ENCODE measurements at regions not wholly inside any gene's neighbourhood (a gene's known extent, or its start where the extent isn't known, plus 50 kb on each side); places are given as distances from the start of the nearest gene placed in this dataset.

DNA sequence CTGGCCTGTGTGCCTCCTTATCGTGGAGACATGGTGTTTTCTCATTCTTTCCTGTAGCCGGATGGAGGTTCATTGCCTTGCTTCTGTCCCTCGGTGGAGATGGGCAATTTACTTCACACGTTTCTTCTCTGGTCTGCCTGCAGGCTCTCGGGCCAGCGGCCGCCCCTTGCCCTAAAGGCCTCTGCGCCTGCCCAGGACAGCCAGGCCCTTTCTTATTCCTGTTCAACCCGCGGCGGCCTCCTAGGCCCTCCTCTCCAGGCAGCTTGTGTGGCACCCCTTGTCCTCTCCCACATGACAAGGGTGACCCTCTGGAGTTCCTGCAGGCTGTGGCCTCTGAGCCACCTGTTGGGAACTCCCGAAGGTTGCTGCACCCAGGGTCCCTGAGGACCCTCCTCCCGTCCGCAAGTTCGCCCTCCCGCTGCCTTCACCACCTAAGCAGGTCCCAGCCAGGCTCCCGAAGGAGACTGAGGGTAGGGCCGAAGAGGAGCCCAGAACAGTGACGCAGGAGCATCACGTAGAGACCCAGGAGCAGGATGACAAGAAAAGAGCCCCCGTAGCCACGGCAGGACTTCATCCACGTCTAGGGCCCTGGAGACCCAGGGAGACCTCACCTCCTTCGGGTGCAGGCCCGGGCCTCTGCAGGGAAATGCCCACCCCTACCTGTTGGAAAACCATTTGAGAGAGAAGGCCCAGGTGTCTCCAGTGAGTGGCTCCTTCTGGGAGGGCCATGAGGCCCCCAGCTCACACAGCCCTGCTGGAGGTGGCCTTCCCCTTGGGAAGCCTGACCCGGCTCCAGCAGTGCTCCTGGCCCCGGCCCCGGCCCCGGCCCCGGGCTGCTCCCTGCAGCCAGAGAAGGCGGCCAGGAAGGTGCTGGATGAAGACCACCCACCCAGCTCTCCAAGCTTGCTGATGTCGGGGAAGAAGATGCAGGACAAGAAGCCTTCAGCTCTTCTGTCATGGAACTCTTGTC is 291.4 kb downstream of the TLE4 start:
- DNase-seq (ENCODE audit: insufficient read length, low spot score) (no peak), FAIRE-seq (no peak)
- no peak for TF ChIP-seq POLR2A (IDR thresholded peaks at IDR 0.05; ENCODE audit: low read depth, low read length)

DNA sequence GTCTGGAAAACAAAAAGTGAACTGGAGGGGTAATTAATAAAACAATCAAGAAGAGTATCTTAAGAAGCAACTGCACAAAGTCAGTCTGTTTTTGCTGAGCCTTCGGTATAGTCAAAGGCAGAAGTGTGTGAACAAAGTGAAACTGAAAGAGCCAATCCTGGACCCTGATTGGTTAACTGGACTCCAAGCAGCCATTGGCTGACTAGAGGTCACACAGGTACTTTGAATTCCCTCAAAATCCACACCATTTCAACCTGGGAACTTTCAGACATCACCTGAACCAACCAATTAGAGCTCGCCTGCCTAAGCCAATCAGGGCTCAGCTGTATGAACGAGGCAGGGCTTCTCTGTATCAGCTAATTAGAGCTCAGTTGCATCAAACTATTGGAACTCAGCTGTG is 286.7 kb downstream of the TLE4 start:
- FAIRE-seq: peak; percentile 100
- peak; percentile 82 for DNase-seq (ENCODE audit: insufficient read length, low spot score)
- TF ChIP-seq POLR2A (IDR thresholded peaks at IDR 0.05; ENCODE audit: low read depth, low read length): no peak

DNA sequence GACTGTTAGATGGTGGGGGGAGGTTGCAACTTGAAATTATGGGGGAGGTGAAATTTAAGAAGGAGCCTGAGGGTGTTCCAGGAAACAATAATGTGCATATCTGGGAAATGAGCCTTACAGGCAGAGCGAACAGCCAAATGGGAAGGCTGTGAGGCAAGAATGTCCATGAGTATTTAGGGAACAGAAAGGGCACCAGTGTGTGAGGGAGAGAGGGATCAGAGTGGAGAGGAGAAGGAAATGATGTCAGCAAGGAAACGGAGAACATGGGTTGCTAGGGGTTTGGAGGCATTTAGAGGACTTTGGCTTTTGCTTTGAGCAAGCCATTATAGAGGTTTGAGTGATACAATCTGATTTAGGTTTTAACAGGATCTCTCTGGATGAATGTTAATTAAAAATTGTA is 285.4 kb downstream of the TLE4 start:
- DNase-seq (ENCODE audit: insufficient read length, low spot score) (no peak), FAIRE-seq (no peak)
- TF ChIP-seq POLR2A (IDR thresholded peaks at IDR 0.05; ENCODE audit: low read depth, low read length): no peak

DNA sequence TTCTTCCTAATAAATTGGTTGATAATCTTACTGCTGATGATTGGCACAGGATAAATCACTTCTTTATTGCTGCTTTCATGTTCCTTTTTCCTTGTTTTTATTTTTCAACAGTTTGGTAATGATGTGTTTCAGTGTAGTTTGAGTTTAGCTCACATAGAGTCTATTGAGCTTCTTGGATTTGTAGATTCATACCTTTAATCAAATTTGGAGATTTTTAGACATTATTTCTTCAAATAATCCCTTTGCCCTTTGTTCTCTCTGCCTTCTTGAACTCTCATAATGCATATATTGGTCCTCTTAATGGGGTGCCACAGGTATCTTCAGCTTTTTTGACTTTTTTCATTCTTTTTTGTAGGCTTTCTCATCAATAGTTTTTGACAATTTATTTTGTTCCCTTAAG is 275.3 kb downstream of the TLE4 start:
- FAIRE-seq: no peak
- no peak for DNase-seq (ENCODE audit: insufficient read length, low spot score)
- no peak for TF ChIP-seq POLR2A (IDR thresholded peaks at IDR 0.05; ENCODE audit: low read depth, low read length)

DNA sequence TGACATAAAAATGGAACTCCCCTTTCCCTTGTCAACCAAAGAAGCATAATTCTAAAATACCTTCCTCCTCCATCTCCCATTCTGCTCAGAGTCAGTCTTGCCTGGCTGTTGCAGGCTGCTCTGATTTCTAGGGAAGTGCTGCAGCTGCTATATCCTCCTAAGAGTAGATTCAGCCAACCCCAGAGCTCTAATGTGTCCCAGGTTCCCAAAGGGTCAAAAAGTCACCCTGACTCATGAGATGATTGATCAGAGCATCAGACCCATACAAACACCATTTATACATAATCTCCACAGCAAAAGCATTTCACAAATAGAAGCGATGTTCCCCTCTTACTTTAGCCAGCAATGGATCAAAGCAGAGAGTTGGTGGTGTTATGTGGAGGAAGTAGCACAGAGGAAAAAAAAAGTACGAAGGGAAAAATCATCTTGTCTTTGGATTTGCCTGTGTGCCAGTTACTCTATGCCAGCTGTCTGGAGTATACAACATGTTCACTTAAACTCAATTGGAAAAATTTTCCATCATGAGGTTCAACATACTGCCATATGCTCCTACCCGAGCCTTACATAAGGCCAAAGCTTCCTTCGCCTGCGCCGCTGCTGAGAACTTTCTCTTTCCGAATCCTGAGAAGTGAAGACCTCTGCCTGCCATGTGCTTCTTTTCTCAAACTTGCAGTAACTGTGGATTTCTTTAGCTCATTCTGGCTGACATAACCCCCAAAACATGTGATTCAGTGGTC is 258.0 kb downstream of the TLE4 start:
- DNase-seq (ENCODE audit: insufficient read length, low spot score) (no peak), FAIRE-seq (no peak)
- no peak for TF ChIP-seq POLR2A (IDR thresholded peaks at IDR 0.05; ENCODE audit: low read depth, low read length)

DNA sequence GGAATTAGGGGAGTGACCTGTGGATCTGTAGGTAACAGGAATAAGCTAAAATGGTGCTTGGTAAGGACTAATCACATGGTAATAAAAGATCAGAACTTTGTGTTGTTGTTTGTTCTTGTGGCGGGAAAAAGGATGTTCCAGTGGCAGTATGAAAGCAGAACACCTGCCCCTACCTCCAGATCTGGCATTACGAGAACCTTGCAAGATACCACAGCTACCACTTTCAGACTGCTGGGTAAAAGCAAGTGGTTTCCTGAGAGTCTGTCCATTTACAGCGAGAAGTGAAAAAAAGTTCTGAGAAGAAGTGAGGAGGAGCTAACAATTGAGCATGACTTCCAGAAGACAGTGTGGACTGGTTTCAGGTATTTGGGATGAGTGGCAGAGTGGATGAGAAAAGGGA is 252.5 kb downstream of the TLE4 start:
- DNase-seq (ENCODE audit: insufficient read length, low spot score) (no peak), FAIRE-seq (no peak)
- TF ChIP-seq POLR2A (IDR thresholded peaks at IDR 0.05; ENCODE audit: low read depth, low read length): no peak

DNA sequence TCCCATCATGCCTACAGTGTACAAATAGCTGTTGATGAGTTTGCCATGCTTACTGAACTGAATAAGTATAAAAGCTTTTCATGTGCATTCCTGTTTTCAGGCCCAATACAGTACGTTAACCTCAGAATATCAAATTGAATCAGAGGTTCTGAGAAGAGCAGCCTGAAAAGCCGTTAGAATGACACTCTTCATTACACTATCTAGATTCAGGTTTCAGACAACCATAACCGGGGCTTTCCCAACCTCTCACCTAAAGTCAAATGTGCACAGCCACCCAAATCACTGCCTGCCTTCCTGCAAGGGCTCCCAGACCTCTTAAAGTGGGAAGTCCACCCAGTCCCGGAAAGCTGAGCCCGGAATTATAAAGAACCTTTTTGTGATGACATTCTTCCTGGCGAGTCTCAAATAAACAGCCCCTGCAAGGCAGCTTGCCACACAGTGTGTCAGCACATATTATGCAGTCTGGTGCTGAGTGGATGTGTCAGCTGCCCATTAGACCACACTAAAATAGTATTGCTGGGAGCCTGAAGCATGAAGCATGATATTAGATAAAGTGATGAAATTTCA is 245.8 kb downstream of the TLE4 start:
- FAIRE-seq: peak; percentile 66
- no peak for DNase-seq (ENCODE audit: insufficient read length, low spot score)
- no peak for TF ChIP-seq POLR2A (IDR thresholded peaks at IDR 0.05; ENCODE audit: low read depth, low read length)

DNA sequence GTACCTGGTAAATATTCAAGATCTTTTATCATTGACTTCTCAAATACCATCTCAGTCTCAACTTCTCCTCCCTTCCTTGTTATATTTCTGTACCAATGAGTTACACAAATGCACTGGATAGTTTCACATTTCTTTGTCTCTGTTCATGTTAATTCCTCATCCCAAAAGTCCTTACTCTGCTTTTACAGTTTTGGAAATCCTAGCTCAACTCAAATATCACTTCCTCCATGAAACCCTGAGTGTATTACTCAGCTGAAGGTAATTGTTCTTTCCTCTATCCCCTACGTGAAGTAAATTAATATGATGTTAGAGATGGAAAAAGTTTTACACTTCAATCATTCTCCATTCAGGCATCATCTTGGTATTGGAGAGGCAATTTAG is 241.5 kb downstream of the TLE4 start:
- TF ChIP-seq POLR2A (IDR thresholded peaks at IDR 0.05; ENCODE audit: low read depth, low read length): no peak
- no peak for DNase-seq (ENCODE audit: insufficient read length, low spot score)
- FAIRE-seq: no peak

DNA sequence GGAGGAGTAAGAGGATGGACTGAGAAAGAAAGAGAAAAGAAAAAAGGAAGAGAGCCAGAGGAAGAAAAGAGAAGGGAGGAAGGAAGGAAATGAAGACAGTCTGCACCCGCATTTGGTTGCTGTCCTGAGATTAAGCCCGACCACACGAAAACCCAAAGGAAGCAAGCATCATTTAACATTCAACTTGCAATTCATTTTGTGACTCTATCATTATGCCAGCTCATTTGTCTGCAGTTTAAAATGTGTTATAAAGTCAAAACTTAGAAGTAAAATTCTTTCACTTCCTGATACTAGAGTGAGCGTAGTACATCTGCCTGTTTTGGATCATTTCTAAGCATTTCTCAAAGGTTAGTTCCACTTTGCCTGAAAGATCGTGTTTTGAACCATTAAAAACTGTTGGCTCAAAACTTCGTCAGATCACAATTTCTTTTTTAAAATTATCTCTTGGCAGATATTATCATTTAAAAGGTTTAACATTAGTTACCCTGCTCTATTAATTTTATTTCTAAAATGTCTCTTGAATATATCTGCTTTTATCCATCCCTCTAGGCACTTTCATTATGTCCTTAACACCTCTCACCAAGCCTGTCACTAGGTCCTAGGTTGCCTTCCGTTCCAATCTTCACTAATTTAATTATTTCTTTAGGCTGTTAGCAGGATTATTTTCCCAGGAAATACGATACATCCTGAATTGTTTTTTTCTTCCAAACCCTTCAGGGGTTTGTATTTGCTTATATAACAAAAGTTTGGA is 240.9 kb downstream of the TLE4 start:
- DNase-seq (ENCODE audit: insufficient read length, low spot score): no peak
- FAIRE-seq: peak; percentile 93
- no peak for TF ChIP-seq POLR2A (IDR thresholded peaks at IDR 0.05; ENCODE audit: low read depth, low read length)

DNA sequence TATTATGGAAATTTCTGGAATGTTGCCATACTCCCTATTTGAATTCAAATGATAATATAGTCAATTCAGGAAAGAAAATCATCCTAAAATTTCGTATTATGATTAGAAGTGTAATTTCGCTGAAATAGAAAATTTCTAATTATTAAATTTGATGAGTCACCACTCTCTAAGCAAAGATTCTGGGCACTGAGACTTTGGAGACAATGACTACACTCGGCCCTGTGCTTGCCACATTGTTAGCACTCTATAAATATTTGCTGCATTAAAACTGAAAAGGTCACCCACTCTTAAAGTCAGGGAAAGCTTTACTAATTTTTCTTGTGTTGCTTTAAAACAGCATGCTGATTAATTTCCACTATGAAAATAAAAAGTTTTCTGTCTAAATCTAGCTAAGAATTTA is 240.3 kb downstream of the TLE4 start:
- no peak for TF ChIP-seq POLR2A (IDR thresholded peaks at IDR 0.05; ENCODE audit: low read depth, low read length)
- no peak for FAIRE-seq
- DNase-seq (ENCODE audit: insufficient read length, low spot score): no peak

DNA sequence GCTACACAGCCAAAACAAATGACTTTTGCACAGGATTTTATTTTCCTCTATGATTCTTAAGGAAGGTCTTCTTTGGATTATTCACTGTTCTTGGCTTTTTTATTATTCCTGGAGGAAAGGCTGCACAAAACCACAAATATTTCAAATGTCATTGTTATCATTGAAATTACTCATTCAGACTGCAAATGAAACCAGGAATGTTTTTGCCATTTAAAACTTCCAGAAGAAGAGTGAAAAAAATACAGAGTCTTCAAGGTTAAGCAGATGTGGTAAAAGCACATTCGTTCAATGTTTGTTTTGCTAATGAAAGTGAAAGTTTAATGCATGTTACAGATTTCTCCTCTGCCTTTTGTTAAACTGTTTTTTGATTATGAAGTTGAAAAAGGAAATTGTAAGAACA is 238.2 kb downstream of the TLE4 start:
- DNase-seq (ENCODE audit: insufficient read length, low spot score) (peak; percentile 67), FAIRE-seq (peak; percentile 99)
- TF ChIP-seq POLR2A (IDR thresholded peaks at IDR 0.05; ENCODE audit: low read depth, low read length): no peak

DNA sequence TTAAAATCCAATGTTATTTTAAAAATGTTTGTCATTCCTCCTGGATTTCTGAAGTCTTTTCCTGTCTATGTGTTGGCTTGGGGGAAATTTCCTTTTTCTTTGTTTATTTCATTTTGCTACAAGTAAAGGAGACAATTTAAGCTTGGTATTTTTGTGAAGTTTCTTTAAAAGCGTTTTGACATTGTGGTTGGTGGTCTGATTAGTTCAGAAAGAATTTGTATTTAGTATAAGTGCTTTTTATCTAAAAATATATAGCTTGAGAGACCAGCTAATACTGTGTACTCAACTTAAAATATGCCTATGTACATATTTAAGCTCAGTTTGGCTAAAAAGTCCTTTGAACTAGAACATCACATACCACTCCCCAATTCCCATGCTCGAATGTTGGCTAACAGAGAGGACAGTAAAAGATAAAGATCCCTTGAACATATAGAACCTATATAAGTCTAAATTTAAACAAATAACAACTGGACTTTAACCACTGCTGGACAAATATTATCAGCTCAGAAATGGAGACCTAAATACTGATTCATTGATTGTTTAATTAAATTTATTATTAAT is 237.6 kb downstream of the TLE4 start:
- TF ChIP-seq POLR2A (IDR thresholded peaks at IDR 0.05; ENCODE audit: low read depth, low read length): no peak
- DNase-seq (ENCODE audit: insufficient read length, low spot score) (no peak), FAIRE-seq (no peak)

DNA sequence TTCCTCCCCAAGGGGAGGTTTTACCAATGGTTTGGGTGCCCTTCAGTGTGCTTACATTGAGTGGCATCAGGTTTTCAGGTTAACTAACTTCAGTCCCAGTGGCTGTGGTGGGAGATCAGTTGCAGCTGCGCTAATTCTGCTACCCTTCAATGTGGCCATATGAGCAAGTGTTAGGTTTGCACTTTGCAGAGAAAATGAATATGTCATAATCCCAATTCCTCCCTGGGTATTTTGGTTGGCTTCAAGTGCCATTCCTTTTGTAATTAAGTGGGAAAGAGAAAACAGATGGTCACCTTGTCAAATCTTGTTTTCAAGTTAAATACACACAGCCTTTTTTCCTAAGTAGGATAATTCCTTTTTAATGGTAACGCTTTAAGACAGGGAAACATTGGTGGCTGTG is 236.2 kb downstream of the TLE4 start:
- FAIRE-seq (peak; percentile 88), DNase-seq (ENCODE audit: insufficient read length, low spot score) (no peak)
- TF ChIP-seq POLR2A (IDR thresholded peaks at IDR 0.05; ENCODE audit: low read depth, low read length): no peak

All from H54 (cell line).